IMR-90 (cell line): ENCODE measurements at regions not wholly inside any gene's neighbourhood (a gene's known extent, or its start where the extent isn't known, plus 50 kb on each side); places are given as distances from the start of the nearest gene placed in this dataset.

Source experiments
- BHLHE40 ChIP-seq: fragments of 150-350 bp; IDR thresholded peaks from 2 replicates; pipeline ENCODE4 v1.6.1; 2016; ENCODE audit warnings: mild to moderate bottlenecking, low read depth, low read length
- CTCF ChIP-seq: conservative IDR thresholded peaks from 2 replicates; pipeline ENCODE4 v1.5.1; 2012; ENCODE audit warnings: mild to moderate bottlenecking, low read depth, low read length, improper control_type of control experiment
- MAZ ChIP-seq: IDR thresholded peaks from 2 replicates; pipeline ENCODE4 v1.6.1; 2012; ENCODE audit warnings: low read depth, mild to moderate bottlenecking, low read length, improper control_type of control experiment, moderate library complexity, borderline replicate concordance
- RCOR1 ChIP-seq: IDR thresholded peaks from 2 replicates; pipeline ENCODE4 v1.6.1; 2012; ENCODE audit warnings: mild to moderate bottlenecking, low read length, improper control_type of control experiment; ENCODE audit not compliant: insufficient replicate concordance
- TF ChIP-seq, protein P1 (sequence below): fragments of 150-350 bp; IDR thresholded peaks from 2 replicates; pipeline ENCODE4 v1.6.1; 2016; ENCODE audit warnings: low read depth, mild to moderate bottlenecking, low read length, moderate library complexity, borderline replicate concordance

DNA sequence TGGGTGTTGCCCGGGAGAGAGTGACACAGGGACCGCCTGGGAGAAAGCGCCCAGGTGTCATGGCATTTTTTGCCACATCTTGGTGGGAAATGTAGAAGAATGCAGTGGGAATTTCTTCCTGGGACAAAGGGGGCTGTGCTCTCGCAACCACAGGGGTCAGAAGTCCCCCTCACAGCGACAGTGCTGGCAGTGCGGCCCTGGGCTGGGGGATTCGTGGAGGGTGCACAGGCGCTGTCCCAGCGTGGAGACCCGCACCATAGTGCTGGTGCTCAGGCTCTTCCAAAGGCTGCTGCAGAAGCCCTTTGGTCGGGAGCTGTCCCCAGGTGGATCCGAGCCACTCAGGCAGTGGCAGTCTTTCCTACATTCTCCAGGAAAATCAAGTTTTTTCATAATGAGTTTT is 128.8 kb upstream of the SOX11 start:
- TF ChIP-seq, protein P1, sequence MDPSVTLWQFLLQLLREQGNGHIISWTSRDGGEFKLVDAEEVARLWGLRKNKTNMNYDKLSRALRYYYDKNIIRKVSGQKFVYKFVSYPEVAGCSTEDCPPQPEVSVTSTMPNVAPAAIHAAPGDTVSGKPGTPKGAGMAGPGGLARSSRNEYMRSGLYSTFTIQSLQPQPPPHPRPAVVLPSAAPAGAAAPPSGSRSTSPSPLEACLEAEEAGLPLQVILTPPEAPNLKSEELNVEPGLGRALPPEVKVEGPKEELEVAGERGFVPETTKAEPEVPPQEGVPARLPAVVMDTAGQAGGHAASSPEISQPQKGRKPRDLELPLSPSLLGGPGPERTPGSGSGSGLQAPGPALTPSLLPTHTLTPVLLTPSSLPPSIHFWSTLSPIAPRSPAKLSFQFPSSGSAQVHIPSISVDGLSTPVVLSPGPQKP = no peak
- TF ChIP-seq CTCF (no peak), BHLHE40 (no peak), MAZ (no peak), RCOR1 (no peak)
